ENCODE measurements at regions not wholly inside any gene's neighbourhood (a gene's known extent, or its start where the extent isn't known, plus 50 kb on each side); places are given as distances from the start of the nearest gene placed in this dataset.
A peak's percentile ranks its signal among the peaks of the same experiment; 100 is the strongest.

GRCh38 chr7:67341153-67341768, 344.6 kb downstream of the TYW1 start:
- Histone ChIP-seq H3K9me3 (peaks cover 0 to 12% (median 0%) of the 10 kb centered on the region in 12 donors), H3K36me3 (peaks cover 0 to 34% (median 21%) of the 10 kb centered on the region in 9 donors), H3K4me3 (no peak overlapping the region), H3K4me1 (peaks cover 0 to 6% (median 0%) of the 10 kb centered on the region in 12 donors), H3K27ac (no peak overlapping the region), H3K27me3 (no peaks in the 10 kb centered on the region)
- ATAC-seq = no peak
- 87 to 98% (median 93%) methylated on average over 10 of the region's 10 CpGs for WGBS, 4 donors
- intact Hi-C loops (cut with DNase I) = no loop called here
- DNase-seq = no peak
- no peak for TF ChIP-seq CTCF (IDR thresholded peaks at IDR 0.05)
- TF ChIP-seq POLR2A (IDR thresholded peaks at IDR 0.05) = no peak

- TF ChIP-seq CTCF (IDR thresholded peaks at IDR 0.05) = no peak
- TF ChIP-seq POLR2A (IDR thresholded peaks at IDR 0.05) = no peak
- Histone ChIP-seq H3K36me3 (peaks cover 0 to 34% (median 21%) of the 10 kb centered on the region in 9 donors), H3K27ac (no peak overlapping the region), H3K27me3 (no peaks in the 10 kb centered on the region), H3K4me1 (peaks cover 0 to 6% (median 0%) of the 10 kb centered on the region in 12 donors), H3K9me3 (peaks cover 0 to 12% (median 0%) of the 10 kb centered on the region in 12 donors), H3K4me3 (no peak overlapping the region)
- peak in 1 of 4 donors; percentile 25 for ATAC-seq
- DNase-seq = no peak
- intact Hi-C loops (cut with DNase I) = no loop called here
- 68 to 84% (median 76%) methylated on average over 3 of the region's 3 CpGs for WGBS, 4 donors
Measured at GRCh38 chr7:67343114-67343513, 346.5 kb downstream of the TYW1 start.

DNA sequence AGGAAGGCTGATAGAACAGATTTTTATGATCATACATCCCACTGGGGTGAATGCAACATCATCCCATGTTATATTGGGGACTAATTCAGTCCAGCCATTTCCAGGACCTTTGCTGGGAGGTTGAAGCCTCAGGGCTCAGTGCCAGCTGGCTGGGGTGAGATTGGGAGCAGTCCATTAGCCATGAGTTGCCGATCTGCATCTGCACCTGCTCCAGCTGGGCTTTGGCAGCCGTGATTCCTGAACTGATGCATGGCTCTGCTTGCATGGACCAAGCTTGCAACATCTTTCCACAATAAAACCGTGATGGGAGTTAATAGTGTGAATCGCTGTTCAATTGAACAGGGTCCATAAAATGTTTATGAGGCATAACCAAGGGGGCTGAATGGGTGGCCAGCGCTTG, 346.9 kb downstream of the TYW1 start:
- H3K9me3 ChIP-seq = peaks cover 0 to 12% (median 0%) of the 10 kb centered on the region in 12 donors
- H3K4me3 ChIP-seq = no peak overlapping the region
- ATAC-seq (peak in 1 of 4 donors; percentile 23), DNase-seq (peak in 2 of 5 donors; percentile 18 to 48)
- WGBS, 4 donors = 69 to 75% (median 72%) methylated on average over 4 to 5 of the region's 5 CpGs
- no peaks in the 10 kb centered on the region for H3K27me3 ChIP-seq
- peaks cover 0 to 34% (median 21%) of the 10 kb centered on the region in 9 donors for H3K36me3 ChIP-seq
- H3K27ac ChIP-seq = no peak overlapping the region
- no peak for TF ChIP-seq POLR2A (IDR thresholded peaks at IDR 0.05)
- no peak for TF ChIP-seq CTCF (IDR thresholded peaks at IDR 0.05)
- H3K4me1 ChIP-seq = peaks cover 0 to 6% (median 0%) of the 10 kb centered on the region in 12 donors
- intact Hi-C loops (cut with DNase I) = no loop called here

GRCh38 chr7:67344481-67345193, 348.0 kb downstream of the TYW1 start:
- no peak overlapping the region for H3K4me3 ChIP-seq
- peaks cover 0 to 6% (median 0%) of the 10 kb centered on the region in 12 donors for H3K4me1 ChIP-seq
- intact Hi-C loops (cut with DNase I) = no loop called here
- WGBS, 4 donors = 74 to 98% (median 91%) methylated on average over 3 of the region's 3 CpGs
- H3K36me3 ChIP-seq = peaks cover 0 to 30% (median 12%) of the 10 kb centered on the region in 9 donors
- TF ChIP-seq CTCF (IDR thresholded peaks at IDR 0.05) (no peak), POLR2A (IDR thresholded peaks at IDR 0.05) (no peak)
- H3K9me3 ChIP-seq = peaks cover 0 to 12% (median 0%) of the 10 kb centered on the region in 12 donors
- H3K27ac ChIP-seq = no peak overlapping the region
- ATAC-seq = no peak
- no peaks in the 10 kb centered on the region for H3K27me3 ChIP-seq
- no peak for DNase-seq
